H9 (cell line): ENCODE measurements at regions not wholly inside any gene's neighbourhood (a gene's known extent, or its start where the extent isn't known, plus 50 kb on each side); places are given as distances from the start of the nearest gene placed in this dataset.

Experiments used
- DNase-seq: peaks from one replicate; pipeline ENCODE4 v3.0.0-alpha.2; 2017
- H2AFZ ChIP-seq: one replicate; pipeline ENCODE4 v1.6.1; 2013; ENCODE audit warnings: mild to moderate bottlenecking, low read length, control low read depth, moderate library complexity
- H2AK5ac ChIP-seq: 2 replicates; pipeline ENCODE4 v1.6.1; 2013; ENCODE audit warnings: low read length, control low read depth, mixed read lengths; ENCODE audit not compliant: insufficient read length
- H2BK120ac ChIP-seq: one replicate; pipeline ENCODE4 v1.6.1; 2013; ENCODE audit warnings: low read depth, mild to moderate bottlenecking, low read length, control low read depth, inconsistent platforms; ENCODE audit not compliant: poor library complexity, severe bottlenecking
- H2BK12ac ChIP-seq: 2 replicates; pipeline ENCODE4 v1.6.1; 2013; ENCODE audit warnings: low read length, control low read depth, mixed read lengths, low read depth; ENCODE audit not compliant: insufficient read length
- H2BK15ac ChIP-seq: 2 replicates; pipeline ENCODE4 v1.6.1; 2013; ENCODE audit warnings: low read depth, low read length, control low read depth
- H2BK20ac ChIP-seq: one replicate; pipeline ENCODE4 v1.6.1; 2013; ENCODE audit warnings: low read depth, mild to moderate bottlenecking, low read length, control low read depth, inconsistent platforms; ENCODE audit not compliant: poor library complexity, severe bottlenecking
- H2BK5ac ChIP-seq: 2 replicates; pipeline ENCODE4 v1.6.1; 2013; ENCODE audit warnings: low read length, control low read depth, mixed read lengths; ENCODE audit not compliant: insufficient read length
- H3K14ac ChIP-seq: 2 replicates; pipeline ENCODE4 v1.6.1; 2013; ENCODE audit warnings: low read length, control low read depth; ENCODE audit not compliant: insufficient read depth
- H3K18ac ChIP-seq: 2 replicates; pipeline ENCODE4 v1.6.1; 2013; ENCODE audit warnings: low read depth, mild to moderate bottlenecking, mixed read lengths, low read length, control low read depth; ENCODE audit not compliant: insufficient read length
- H3K23ac ChIP-seq: 2 replicates; pipeline ENCODE4 v1.6.1; 2013; ENCODE audit warnings: low read length, control low read depth, mixed read lengths, low read depth; ENCODE audit not compliant: insufficient read length
- H3K23me2 ChIP-seq: 2 replicates; pipeline ENCODE4 v1.6.1; 2013; ENCODE audit warnings: low read depth, mild to moderate bottlenecking, mixed read lengths, low read length, control low read depth; ENCODE audit not compliant: insufficient read length, poor library complexity, severe bottlenecking
- H3K27ac ChIP-seq: 2 replicates; pipeline ENCODE4 v1.5.1; 2013; ENCODE audit warnings: low read length, control low read depth, mixed read lengths, low read depth; ENCODE audit not compliant: insufficient read length
- H3K27me3 ChIP-seq: 2 replicates; pipeline ENCODE4 v1.6.1; 2013; ENCODE audit warnings: low read length, control low read depth, inconsistent platforms; ENCODE audit not compliant: insufficient read depth
- H3K4ac ChIP-seq: 2 replicates; pipeline ENCODE4 v1.6.1; 2013; ENCODE audit warnings: low read depth, mild to moderate bottlenecking, control low read depth, inconsistent platforms, low read length, moderate library complexity
- H3K4me1 ChIP-seq: 2 replicates; pipeline ENCODE4 v1.6.1; 2013; ENCODE audit warnings: low read length, control low read depth, inconsistent platforms; ENCODE audit not compliant: insufficient read depth
- H3K4me2 ChIP-seq: 2 replicates; pipeline ENCODE4 v1.6.1; 2013; ENCODE audit warnings: low read length, control low read depth, mixed read lengths; ENCODE audit not compliant: insufficient read length, insufficient read depth
- H3K56ac ChIP-seq: 2 replicates; pipeline ENCODE4 v1.6.1; 2013; ENCODE audit warnings: low read depth, mild to moderate bottlenecking, mixed read lengths, low read length, control low read depth; ENCODE audit not compliant: insufficient read length
- H3K79me1 ChIP-seq: 2 replicates; pipeline ENCODE4 v1.6.1; 2013; ENCODE audit warnings: low read depth, mild to moderate bottlenecking, moderate library complexity, low read length, control low read depth, inconsistent platforms; ENCODE audit not compliant: insufficient read depth, poor library complexity, severe bottlenecking
- H3K79me2 ChIP-seq: 2 replicates; pipeline ENCODE4 v1.6.1; 2013; ENCODE audit warnings: low read length, control low read depth, inconsistent platforms; ENCODE audit not compliant: insufficient read depth
- H3K9ac ChIP-seq: 2 replicates; pipeline ENCODE4 v1.6.1; 2013; ENCODE audit warnings: low read length, control low read depth, mixed read lengths; ENCODE audit not compliant: insufficient read length; ENCODE audit errors: extremely low read depth
- H3K9me3 ChIP-seq: one replicate; pipeline ENCODE4 v1.6.1; 2013; ENCODE audit warnings: low read depth, low read length, inconsistent platforms; ENCODE audit not compliant: control insufficient read depth
- H3T11ph ChIP-seq: one replicate; pipeline ENCODE4 v1.6.1; 2013; ENCODE audit warnings: mild to moderate bottlenecking, low read length, control low read depth, inconsistent platforms
- H4K20me1 ChIP-seq: one replicate; pipeline ENCODE4 v1.6.1; 2013; ENCODE audit not compliant: control insufficient read depth, insufficient read length, insufficient read depth
- H4K5ac ChIP-seq: 2 replicates; pipeline ENCODE4 v1.6.1; 2013; ENCODE audit warnings: low read depth, mild to moderate bottlenecking, mixed read lengths, low read length, control low read depth; ENCODE audit not compliant: insufficient read length
- H4K8ac ChIP-seq: replicated peaks from 2 replicates; pipeline ENCODE4 v1.6.1; 2013; ENCODE audit warnings: low read length, control low read depth, mixed read lengths, low read depth; ENCODE audit not compliant: insufficient read length
- H4K91ac ChIP-seq: 2 replicates; pipeline ENCODE4 v1.6.1; 2013; ENCODE audit warnings: low read depth, mild to moderate bottlenecking, moderate library complexity, mixed read lengths, low read length, control low read depth; ENCODE audit not compliant: insufficient read length
- H3K27ac Mint-ChIP-seq, 3 experiments: 2 replicates in 2 of 3; 3 replicates in 1 of 3; pipeline ENCODE4 v1.8.0; 2020 to 2021; ENCODE audit warnings: mixed read lengths in 3 of 3, mild to moderate bottlenecking in 1 of 3, moderate library complexity in 1 of 3
- H3K27me3 Mint-ChIP-seq: 2 replicates; pipeline ENCODE4 v1.8.0; 2021; ENCODE audit warnings: low read depth, mild to moderate bottlenecking, moderate library complexity, mixed read lengths
- H3K36me3 Mint-ChIP-seq, 3 experiments: 2 replicates in 2 of 3; 3 replicates in 1 of 3; pipeline ENCODE4 v1.8.0; 2020 to 2021; ENCODE audit warnings: low read depth in 3 of 3, mixed read lengths in 3 of 3; ENCODE audit not compliant: insufficient read depth in 1 of 3
- H3K4me1 Mint-ChIP-seq, 2 experiments: 2 replicates each; pipeline ENCODE4 v1.8.0; 2020; ENCODE audit warnings: mixed read lengths in 2 of 2
- H3K4me3 Mint-ChIP-seq, 2 experiments: 2 replicates in 1 of 2; 3 replicates in 1 of 2; pipeline ENCODE4 v1.8.0; 2020 to 2021; ENCODE audit warnings: mild to moderate bottlenecking in 2 of 2, mixed read lengths in 2 of 2, moderate library complexity in 1 of 2
- H3K9me3 Mint-ChIP-seq, 2 experiments: 2 replicates in 1 of 2; 3 replicates in 1 of 2; pipeline ENCODE4 v1.8.0; 2020; ENCODE audit warnings: mild to moderate bottlenecking in 2 of 2, mixed read lengths in 2 of 2, moderate library complexity in 1 of 2
- CTCF ChIP-seq: fragments of 200-600 bp; sonication (generic); conservative IDR thresholded peaks from 3 replicates; pipeline ENCODE4 v1.8.0; 2021; ENCODE audit warnings: antibody characterized with exemption, mild to moderate bottlenecking
- WGBS: extraction: QIAGEN DNeasy Blood & Tissue Kit; methylation state at CpG from one replicate; pipeline ENCODE4 v1.1.7; 2013; ENCODE audit warnings: missing lambda C conversion rate, low lambda C conversion rate, mixed read lengths; ENCODE audit not compliant: insufficient read length; ENCODE audit errors: extremely low coverage; 5-methylcytosine and 5-hydroxymethylcytosine counted together

- peak overlapping the region in 1 of 3 experiments; percentile 58; a peak in 1 of 7 replicates for H3K27ac Mint-ChIP-seq
- no peak overlapping the region for H2AFZ ChIP-seq
- H2BK20ac ChIP-seq, result no peak overlapping the region
Observed at GRCh38 chr9:74036549-74037231, 460.4 kb upstream of the RORB start.

More at GRCh38 chr9:74036549-74037231, 460.4 kb upstream of the RORB start:
- no peak overlapping the region for H3K23ac ChIP-seq
- no peak overlapping the region for H3K18ac ChIP-seq
- H3K4ac ChIP-seq, result no peak overlapping the region
- Mint-ChIP-seq H3K9me3 (no peaks in the 10 kb centered on the region), H3K27me3 (no peaks in the 10 kb centered on the region), H3K4me1 (peaks cover 19 to 27% of the 10 kb centered on the region in 2 experiments), H3K4me3 (no peak overlapping the region), H3K36me3 (peaks cover 0 to 7% (median 0%) of the 10 kb centered on the region in 3 experiments; a peak in 4 of 7 replicates)
- no peaks in the 10 kb centered on the region for H3K9me3 ChIP-seq
- H3T11ph ChIP-seq, result no peak overlapping the region
- H3K79me2 ChIP-seq, result no peaks in the 10 kb centered on the region
- H4K91ac ChIP-seq, result no peak overlapping the region
- H3K23me2 ChIP-seq, result no peaks in the 10 kb centered on the region
- no peak overlapping the region for H2BK15ac ChIP-seq
- H4K5ac ChIP-seq, result no peak overlapping the region
- WGBS, result no CpG with 5 or more reads among the region's 5 CpGs
- no peak overlapping the region for H3K9ac ChIP-seq
- H2BK120ac ChIP-seq, result no peak overlapping the region
- H3K14ac ChIP-seq, result no peak overlapping the region
- no peak overlapping the region for H3K56ac ChIP-seq
- no peak overlapping the region for H2BK5ac ChIP-seq
- no peaks in the 10 kb centered on the region; the same call in 1 of the 2 replicates for H3K4me1 ChIP-seq
- no peak overlapping the region for H2BK12ac ChIP-seq
- H3K4me2 ChIP-seq, result no peak overlapping the region
- no peaks in the 10 kb centered on the region for H4K20me1 ChIP-seq
- DNase-seq, result no peak
- H3K79me1 ChIP-seq, result no peaks in the 10 kb centered on the region
- H3K27me3 ChIP-seq, result no peaks in the 10 kb centered on the region
- TF ChIP-seq CTCF, result no peak
- H4K8ac ChIP-seq, result no peak overlapping the region
- no peak overlapping the region for H2AK5ac ChIP-seq
- no peak overlapping the region for H3K27ac ChIP-seq
